Osteocyte (in vitro differentiated cells): ENCODE measurements at regions not wholly inside any gene's neighbourhood (a gene's known extent, or its start where the extent isn't known, plus 50 kb on each side); places are given as distances from the start of the nearest gene placed in this dataset.
A peak's percentile ranks its signal among the peaks of the same experiment; 100 is the strongest.

ENCODE experiments used
- DNase-seq: peaks from one replicate; pipeline ENCODE4 v3.0.0; 2021; ENCODE audit warnings: mixed read lengths; ENCODE audit not compliant: unreplicated experiment; ENCODE audit errors: extremely low spot score
- H3K27ac Mint-ChIP-seq: one replicate; pipeline ENCODE4 v1.8.0; 2021; ENCODE audit warnings: mild to moderate bottlenecking, mixed read lengths; ENCODE audit not compliant: unreplicated experiment
- H3K27me3 Mint-ChIP-seq: one replicate; pipeline ENCODE4 v1.8.0; 2021; ENCODE audit warnings: mixed read lengths; ENCODE audit not compliant: unreplicated experiment
- H3K36me3 Mint-ChIP-seq: one replicate; pipeline ENCODE4 v1.8.0; 2021; ENCODE audit warnings: mixed read lengths; ENCODE audit not compliant: unreplicated experiment
- H3K4me1 Mint-ChIP-seq: one replicate; pipeline ENCODE4 v1.8.0; 2021; ENCODE audit warnings: mixed read lengths; ENCODE audit not compliant: unreplicated experiment
- H3K4me3 Mint-ChIP-seq: one replicate; pipeline ENCODE4 v1.8.0; 2021; ENCODE audit warnings: mild to moderate bottlenecking, moderate library complexity, mixed read lengths; ENCODE audit not compliant: unreplicated experiment
- H3K9me3 Mint-ChIP-seq: one replicate; pipeline ENCODE4 v1.8.0; 2021; ENCODE audit warnings: mixed read lengths; ENCODE audit not compliant: unreplicated experiment
- CTCF ChIP-seq: fragments of 200-600 bp; sonication (generic); IDR thresholded peaks from 2 replicates; pipeline ENCODE4 v1.5.0; 2021; ENCODE audit warnings: antibody characterized with exemption, mild to moderate bottlenecking, moderate library complexity

DNA sequence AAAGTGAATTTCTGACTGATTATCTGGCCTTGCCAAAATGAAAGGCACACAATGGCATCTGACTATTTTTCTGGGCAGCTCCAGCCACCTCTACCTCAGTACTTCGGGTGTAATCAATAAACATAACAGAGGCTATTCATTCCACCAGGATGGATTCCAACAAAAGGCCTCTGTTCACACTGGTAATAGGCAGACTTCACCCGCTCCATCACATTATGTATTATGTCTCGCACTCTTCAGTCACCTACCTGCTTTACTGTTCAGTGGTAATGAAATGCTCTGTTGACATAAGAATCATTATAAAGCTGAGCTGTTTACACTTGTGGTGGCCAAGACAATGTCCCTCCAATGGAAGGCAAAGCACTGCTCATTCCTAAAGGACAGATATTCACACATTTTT, 1333.7 kb upstream of the WWC1 start:
- H3K36me3 Mint-ChIP-seq, result no peaks in the 10 kb centered on the region
- no peak overlapping the region for H3K27ac Mint-ChIP-seq
- DNase-seq, result no peak
- H3K4me3 Mint-ChIP-seq, result no peak overlapping the region
- TF ChIP-seq CTCF, result no peak
- peaks cover 7% of the 10 kb centered on the region for H3K9me3 Mint-ChIP-seq
- H3K4me1 Mint-ChIP-seq, result no peaks in the 10 kb centered on the region
- no peaks in the 10 kb centered on the region for H3K27me3 Mint-ChIP-seq

GRCh38 chr5:166959766-166960165, 1331.7 kb upstream of the WWC1 start:
- Mint-ChIP-seq H3K36me3 (no peaks in the 10 kb centered on the region), H3K4me3 (no peak overlapping the region), H3K4me1 (no peaks in the 10 kb centered on the region), H3K9me3 (peaks cover 7% of the 10 kb centered on the region), H3K27me3 (no peaks in the 10 kb centered on the region), H3K27ac (no peak overlapping the region)
- TF ChIP-seq CTCF, result no peak
- no peak for DNase-seq

GRCh38 chr5:166961028-166961427, 1330.4 kb upstream of the WWC1 start:
- Mint-ChIP-seq H3K27ac (no peak overlapping the region), H3K4me3 (no peak overlapping the region), H3K9me3 (peaks cover 7% of the 10 kb centered on the region), H3K4me1 (no peaks in the 10 kb centered on the region), H3K36me3 (no peaks in the 10 kb centered on the region), H3K27me3 (no peaks in the 10 kb centered on the region)
- peak; percentile 35 for TF ChIP-seq CTCF
- DNase-seq, result no peak

- no peak for DNase-seq
- Mint-ChIP-seq H3K27ac (no peak overlapping the region), H3K9me3 (peaks cover 7% of the 10 kb centered on the region), H3K27me3 (no peaks in the 10 kb centered on the region), H3K4me1 (no peaks in the 10 kb centered on the region), H3K4me3 (no peak overlapping the region), H3K36me3 (no peaks in the 10 kb centered on the region)
- TF ChIP-seq CTCF, result no peak
Measured at GRCh38 chr5:166961913-166962312, 1329.5 kb upstream of the WWC1 start.

DNA sequence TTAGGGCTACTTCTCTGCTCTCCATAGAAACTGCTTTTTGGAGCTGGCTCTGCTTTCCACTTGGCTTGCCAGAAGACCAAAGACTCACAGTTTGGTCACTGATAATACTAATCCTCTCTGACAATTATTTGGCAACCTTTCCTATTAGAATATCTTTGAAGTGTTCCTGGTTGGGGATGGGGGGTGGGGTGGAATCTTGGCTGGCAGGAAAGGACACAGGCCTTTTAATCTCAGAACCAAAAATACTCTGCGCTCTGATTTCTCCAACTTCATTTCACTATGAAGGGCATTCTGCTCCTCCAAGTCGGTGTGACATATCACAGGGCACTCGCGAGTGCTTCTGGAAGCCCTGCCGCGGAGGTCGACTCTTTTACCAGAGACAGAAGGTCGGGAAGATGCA, 1329.0 kb upstream of the WWC1 start:
- no peak overlapping the region for H3K4me3 Mint-ChIP-seq
- H3K9me3 Mint-ChIP-seq, result peaks cover 7% of the 10 kb centered on the region
- H3K4me1 Mint-ChIP-seq, result no peaks in the 10 kb centered on the region
- no peak for DNase-seq
- no peaks in the 10 kb centered on the region for H3K27me3 Mint-ChIP-seq
- no peaks in the 10 kb centered on the region for H3K36me3 Mint-ChIP-seq
- TF ChIP-seq CTCF, result no peak
- H3K27ac Mint-ChIP-seq, result no peak overlapping the region
